GOT3 (cell line): ENCODE measurements at regions not wholly inside any gene's neighbourhood (a gene's known extent, or its start where the extent isn't known, plus 50 kb on each side); places are given as distances from the start of the nearest gene placed in this dataset.
"Not testable (repeated sequence)": the region's sequence is repeated elsewhere in the genome, so short reads cannot be mapped to it uniquely, and the experiment has no call there.

ENCODE experiments used
- DNase-seq: peaks from one replicate; lab custom pipeline; 2025; ENCODE audit warnings: mixed read lengths; lab: John Stamatoyannopoulos, UW

DNA sequence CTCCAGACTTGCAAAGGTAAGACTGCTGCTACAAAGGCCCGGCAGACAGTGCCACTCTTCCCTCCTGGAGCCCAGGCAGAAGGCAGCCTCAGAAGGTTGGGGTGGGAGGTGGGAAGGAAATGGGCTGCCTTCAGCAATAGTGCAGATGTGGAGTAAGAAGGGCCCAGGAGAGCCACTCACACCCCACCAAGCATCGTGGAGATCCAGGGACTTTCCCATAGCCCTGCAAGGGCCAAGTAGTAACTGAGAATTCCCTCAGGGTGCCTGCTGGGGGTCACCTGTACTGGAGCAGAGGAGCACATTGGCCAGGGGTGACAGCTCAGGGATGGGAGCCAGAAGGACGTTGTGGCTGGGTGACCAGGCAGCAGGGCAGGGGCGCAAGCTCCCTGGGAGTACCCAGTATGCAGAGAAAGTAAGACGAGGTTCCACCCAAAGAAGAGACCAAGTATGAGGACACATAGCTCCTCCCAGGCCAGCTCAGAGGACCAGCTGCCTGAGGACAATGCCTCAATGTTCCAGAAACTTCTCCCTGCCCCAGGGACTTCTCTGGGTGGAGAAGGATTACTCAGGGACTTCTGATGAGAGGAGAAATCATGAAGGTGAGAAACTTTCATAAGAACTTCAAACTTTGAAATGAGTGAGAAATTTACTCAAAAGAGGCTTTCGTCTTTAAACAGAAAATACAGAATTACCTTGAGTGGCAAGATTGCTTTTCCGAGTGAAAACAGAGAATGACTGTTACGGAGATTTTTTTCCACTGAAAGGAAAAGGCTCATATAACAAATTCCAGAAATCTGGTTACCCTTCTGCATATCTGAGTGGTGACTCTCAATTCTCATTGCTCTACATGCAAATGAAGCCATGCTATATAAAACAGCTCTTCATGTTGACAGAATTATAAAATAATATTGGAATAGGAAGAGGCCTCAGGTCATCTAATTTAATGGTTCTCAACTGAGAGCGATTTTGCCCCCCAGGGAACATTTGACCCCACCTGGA is 87.9 kb upstream of the TRIO start:
- no peak for DNase-seq

DNA sequence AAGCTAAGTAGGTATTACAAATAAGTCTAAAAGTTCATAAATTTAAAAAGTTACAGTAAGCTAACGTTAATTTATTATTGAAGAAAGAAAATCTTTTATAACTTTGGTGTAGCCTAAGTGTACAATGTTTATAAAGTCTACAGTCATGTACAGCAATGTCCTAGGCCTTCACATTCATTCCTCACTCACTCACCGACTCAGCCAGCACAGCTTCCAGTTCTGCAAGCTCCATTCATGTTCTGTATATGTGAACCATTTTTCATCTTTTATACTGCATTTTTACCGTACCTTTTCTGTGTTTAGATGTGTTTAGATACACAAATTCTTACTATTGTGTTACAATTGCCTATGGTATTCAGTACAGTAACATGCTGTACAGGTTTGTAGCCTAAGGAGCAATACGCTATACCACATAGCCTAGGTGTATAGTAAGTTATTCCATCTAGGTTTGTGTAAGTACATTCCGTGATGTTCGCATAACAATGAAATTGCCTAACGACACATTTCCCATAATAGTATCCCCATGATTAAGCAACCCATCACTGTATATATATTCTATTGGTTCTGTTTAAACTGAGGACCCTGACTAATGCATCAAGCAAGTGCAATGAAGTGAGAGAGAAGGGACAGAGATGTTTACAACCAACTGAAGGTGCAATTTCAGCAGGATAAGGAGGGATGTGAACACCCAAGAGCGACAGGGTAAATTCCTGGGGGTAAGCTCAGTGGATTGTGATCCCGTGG is 88.9 kb upstream of the TRIO start:
- DNase-seq: no peak

DNA sequence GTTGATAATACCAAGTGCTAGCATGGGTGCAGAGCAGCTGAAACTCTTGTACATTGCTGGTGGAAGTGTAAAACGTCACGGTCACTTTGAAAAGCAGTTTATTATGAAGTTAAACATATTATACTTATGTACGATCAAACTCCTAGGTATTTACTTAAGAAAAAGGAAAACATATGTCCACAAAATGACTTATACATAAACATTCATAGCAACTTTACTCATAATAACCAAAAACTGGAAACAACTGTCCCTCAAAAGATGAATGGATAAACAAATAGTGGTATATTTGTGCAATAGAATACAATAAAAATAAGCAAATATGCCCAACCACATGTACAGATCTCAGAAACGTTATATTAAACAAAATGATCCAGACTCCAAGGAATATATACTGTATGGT is 92.3 kb upstream of the TRIO start:
- no peak for DNase-seq

DNA sequence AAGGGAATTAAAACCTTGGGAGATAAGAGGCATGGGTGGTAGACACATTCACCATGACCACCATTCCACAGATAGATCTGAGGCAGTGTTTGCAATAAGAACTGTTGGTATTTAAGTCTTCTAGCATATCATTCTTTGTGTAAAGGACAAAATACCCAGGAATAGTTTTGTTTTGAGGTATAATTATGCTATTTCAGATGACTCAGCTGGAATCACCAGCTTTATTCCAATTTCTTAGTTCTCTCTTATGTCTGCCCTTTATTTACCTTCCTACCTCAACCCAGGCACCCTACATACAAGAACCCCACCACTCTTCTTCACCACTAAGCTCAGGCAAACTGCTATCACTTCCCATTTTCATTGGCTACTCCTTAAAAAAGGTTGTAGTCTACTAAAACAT is 94.7 kb upstream of the TRIO start:
- DNase-seq: no peak

DNA sequence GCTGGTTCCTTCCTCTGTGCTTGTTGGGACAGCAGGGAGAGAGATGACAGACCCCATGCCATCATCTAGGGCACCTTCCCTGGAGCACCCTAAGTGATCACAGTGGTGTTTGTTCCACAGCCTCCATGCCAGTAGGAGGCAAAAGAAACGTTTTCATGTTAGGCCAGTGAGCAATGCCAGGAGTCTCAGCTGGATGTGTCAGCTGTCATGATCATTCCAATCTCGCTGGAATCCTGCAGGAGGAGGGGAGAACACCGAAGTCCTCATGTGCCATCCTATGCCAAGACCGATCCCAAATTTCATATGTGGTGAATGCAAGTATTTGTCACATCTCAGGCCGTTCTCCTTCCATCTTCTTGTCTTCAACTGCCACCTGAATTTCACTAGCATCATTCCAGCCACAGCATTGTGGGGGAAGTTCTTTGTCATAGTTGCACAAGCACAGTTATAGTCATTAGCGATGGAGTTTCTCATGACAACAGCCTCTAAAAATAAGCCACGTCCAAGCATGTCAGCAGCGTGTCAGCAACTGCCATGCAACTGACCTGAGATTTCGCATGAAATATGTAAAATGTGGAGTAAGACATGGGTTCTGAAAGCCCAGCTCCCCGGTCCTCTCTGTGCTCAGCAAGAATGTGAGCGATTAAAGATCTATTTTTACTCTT is 97.2 kb upstream of the DNAH5 start:
- no peak for DNase-seq

DNA sequence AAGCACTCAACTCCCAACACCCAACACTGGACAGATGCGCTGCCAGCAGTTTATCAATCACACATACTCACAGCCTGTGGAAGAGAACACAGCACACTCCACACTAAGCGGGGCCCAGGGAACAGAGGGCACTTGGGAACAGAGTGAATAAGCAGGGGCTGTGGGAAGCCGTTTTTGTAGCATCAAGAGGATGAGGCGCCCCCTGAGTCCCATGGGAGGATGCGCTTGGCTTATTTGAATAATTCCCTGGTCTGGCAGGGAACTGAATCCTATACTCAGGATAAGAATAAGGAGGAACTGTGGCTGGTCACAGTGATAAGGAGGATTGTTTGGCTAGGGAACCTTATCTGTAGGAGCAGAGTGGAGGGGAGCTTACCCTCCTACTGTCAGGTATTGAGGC is 96.1 kb upstream of the DNAH5 start:
- DNase-seq: no peak

DNA sequence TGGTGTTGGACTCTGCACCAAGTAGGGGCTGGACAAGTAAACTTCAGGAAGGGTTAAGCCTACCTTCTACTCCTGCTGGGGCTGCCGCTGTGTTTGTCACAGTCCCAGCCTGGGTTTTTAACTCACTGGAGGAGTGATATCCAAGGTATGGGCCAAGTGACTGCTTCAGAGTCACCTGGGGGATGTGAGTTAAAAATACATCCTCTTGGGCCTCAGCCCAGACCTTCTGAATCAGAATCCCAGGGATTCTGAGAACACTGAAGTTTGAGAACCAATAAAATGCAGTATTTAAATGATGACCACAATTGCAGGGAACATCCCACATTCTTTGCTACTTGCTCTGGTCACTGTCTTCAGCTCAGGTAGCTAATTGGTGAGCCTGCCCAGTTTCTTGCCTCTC is 95.1 kb upstream of the DNAH5 start:
- DNase-seq: no peak

DNA sequence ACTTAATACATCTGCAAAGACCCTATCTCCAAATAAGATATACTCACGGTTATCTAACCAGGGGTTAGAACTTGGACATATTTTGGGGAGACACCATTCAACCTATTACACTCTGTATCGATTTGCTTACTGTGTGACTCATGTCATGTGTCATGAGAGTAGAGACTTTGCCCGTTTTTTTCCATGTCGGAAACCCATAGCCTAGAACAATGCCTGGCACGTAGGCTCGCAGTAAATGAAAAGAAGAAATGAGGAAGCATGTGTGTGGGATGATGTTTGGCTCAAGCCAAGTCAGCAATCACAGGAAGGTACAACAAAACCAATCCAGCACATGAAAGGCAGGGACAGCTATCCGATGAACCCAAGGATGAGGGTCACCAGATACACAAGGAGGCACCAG is 94.6 kb upstream of the DNAH5 start:
- DNase-seq: no peak

DNA sequence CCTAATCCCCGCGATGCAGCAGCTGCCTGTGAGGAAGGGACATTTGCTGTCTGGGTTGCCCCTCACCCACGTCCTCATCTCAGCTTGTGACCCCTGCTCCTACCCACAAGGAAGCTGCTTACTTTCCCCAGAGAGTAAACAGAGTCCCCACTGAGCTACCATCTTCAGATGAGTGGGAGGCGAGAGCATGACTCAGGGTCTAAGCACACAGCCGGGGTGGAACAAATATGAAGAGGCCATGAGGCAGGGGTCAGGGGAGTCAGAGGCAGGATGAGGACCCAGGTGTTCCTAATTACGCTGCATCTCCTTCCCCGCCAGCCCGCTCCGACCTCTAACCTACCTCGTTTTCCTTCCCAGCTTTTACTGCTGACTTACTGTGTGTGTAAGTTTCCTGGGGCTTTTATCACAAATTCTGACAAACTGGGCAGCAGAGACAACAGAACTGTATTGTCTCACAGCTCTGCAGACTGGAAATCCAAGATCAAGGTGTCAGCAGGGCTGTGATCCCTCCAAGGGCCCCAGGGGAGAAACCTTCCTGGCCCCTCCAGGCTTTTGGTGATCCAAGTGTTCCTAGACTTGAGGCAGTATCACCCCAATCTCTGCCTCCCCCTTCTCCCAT is 94.0 kb upstream of the DNAH5 start:
- peak; percentile 9 for DNase-seq

DNA sequence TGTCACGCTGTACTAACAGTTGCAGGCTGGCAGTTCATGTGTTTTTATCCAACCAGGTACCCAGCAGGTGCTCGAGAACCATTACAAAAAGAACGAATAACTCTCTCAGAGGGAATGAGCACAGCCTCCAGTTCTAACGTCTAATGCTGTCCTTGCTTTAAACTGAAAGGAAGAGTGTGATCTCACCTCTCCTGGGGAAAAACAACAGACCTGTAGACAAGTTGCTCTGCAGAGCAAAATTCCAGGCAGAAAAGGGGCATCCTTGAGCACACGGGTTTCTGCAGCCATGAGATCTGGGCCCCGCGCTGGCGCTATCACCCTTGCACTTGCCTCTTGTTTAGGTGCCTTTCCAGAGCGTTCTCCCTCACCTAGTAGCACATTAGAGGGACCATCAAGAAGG is 92.5 kb upstream of the DNAH5 start:
- DNase-seq: no peak

DNA sequence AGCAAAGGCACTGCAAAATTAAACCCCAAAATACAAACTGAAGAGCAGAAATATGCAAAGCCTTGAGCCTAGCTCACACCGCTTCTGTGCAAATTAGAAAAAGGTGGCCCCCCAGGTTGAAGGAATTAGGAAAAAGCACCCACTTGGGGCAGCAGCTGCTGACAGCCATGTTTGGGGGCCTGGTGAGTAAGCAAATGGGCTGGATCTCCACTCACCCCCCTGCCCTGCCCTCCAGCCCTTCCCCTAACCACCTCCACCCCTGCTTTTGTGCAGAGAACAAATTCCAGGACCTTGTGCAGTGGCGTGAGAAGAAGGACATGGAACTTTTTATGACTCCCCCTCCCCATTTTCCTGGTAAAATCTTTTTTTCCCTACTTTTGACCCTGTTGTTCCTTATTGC is 92.0 kb upstream of the DNAH5 start:
- no peak for DNase-seq

DNA sequence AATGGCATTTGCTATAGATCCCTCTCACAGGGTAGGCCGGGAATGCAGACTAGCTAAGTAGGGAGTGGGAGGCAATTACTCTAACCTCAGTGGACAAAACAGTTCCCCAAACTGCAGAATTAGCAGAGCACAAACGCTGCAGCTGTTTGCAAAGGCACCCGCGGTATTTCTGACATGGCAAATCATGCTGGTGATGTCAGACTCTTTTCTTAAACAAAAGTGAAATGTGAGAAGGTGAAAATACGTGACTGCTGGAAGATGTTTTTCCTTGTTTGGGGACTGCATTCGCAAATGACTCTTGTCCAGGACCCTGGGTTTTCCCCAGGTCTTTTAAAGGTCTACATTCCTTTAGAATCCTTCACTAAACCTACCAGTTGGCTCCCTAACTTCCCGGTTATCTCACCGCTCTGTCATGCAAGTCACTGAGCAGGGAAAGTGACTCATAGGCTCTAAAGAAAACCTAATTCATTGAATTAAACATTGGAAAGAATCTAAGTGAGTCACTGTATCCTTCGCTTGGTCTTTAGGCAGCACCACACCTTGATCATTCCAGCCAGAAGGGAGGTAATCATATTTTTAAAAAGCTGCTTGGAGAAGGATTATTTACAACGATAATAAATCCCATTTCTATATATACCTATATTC is 91.5 kb upstream of the DNAH5 start:
- peak; percentile 49 for DNase-seq

DNA sequence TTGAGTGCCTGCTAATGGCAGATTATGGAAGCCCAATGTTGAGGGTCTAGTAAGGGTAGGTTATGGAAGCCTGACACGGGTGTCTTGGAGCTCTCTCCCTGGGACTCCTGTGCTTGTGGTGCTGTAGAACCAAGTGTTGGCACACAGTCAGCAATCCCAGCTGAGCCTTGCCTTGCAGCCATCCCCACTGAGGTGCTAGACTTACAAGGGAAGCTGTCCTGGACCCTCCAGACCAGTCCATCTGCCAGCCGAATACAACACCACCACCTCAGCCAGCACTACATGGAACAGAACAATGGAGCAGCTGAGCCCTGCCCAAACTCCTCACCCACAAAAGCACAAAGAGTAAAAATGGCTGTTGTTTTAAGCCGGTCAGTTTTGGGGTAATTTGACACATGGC is 90.5 kb upstream of the DNAH5 start:
- DNase-seq: no peak

DNA sequence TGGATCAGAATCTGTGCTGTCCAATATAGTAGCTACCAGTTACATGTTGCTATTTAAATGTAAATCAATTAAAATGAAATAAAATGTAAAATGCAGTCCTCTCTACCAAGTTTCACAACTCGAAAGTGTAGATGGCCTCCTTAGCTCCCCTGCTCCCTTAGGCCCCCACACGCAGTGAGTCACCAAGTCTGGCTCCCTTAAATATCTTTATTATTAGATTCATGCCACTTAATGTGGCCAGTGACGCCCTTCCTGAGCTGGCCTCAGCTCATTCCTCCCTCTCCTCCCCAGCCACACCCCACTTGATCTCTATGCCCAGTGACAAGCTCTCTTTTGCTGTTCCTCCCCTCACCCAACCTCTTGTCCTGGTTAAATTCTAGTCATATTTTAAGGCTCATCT is 88.4 kb upstream of the DNAH5 start:
- no peak for DNase-seq

DNA sequence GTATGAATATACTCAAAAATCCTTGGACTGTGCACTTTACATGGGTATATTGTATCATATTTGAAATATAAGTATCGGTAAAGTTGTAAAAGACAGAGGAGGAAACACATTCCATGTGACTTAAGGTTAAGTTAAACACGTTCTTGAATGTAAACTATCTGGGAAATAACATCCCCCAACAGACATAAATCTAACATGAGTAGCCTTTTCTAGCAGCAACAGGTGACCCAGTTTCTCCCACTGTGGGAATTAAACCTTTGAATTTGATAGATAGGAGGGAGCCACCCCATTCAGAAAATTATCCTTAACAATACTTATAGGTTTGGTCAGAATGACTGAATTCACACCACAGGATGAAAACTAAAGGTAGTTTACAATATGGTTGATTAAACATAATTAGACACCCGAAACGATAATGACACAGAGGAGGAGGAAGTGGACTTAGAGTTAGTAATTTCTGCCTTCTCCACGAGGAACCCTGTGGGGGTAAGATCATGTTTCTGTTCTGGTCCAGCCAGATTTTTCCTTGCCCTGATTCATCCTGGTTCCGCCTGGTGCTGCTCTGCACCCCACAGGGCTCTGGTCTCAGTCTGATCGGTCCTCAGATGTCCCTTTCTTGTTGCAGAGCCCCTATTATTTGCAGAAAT is 84.6 kb upstream of the DNAH5 start:
- DNase-seq: no peak

DNA sequence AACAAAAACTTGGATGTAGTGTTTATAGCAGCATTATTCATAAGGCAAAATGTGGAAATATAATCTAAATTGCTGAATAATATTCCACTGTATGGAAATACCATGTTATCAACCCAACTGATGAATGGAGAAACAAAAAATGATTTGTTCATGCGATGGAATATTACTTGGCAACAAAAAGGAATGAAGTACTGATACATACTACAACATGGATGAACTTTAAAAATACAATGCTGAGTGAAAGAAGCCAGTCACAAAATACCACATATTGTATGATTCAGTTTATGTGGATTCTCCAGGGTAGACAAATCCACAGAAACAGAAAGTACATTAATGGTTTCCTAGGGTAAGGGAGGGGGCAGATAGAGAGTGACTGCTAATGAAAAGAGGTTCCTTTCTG is 83.7 kb upstream of the DNAH5 start:
- no peak for DNase-seq

DNA sequence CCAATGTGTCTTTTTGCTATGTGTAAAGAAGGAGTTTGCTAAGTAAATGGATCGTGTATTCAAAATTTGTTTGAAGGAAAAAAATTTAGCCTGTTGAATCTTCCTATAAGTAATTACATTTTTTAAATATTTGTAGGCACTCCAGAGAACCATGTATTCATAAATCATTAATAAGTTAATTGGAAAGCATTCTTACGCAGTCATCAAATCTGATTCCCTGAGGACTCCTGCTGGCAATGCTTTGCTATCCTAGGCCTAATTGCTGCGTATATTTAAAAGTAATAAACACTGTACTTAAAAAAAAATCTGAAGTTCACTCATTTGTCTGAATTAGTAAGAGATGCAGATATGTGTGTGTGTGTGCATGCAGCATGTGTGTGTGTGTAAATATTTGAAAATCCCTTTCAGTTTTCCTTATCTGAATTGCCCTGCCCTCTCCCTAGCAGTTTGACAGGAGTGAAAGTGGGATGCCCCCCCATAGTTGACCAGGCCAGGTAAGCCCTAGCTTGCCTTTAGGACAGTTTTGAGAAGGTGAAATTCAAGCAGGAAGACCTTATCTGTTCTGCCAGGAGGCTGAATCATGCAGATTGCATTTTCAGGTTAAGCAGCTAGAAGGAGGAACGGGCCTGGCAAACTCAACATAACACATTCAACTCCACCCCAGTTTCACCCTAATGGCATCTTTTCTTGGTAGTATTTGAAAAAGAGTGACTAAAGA is 81.2 kb upstream of the DNAH5 start:
- no peak for DNase-seq

DNA sequence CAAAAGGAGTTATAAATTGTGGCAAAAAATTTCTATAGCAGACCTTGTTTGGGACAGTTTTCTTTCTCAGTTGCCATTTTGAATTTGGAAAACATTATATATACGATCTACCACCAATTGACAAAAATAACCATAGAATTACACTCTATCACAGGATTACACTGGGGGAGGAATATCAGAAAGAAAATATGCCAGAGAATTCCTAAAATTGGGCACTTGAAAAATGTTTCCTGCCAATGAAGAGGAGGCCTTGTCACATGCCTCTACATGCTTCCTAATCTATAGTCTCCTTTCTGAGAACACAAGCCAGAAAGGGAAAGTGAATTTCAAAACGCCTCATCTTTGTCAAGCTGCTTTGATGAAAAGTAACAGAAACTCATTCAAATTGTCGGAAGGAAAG is 78.5 kb upstream of the DNAH5 start:
- DNase-seq: no peak

DNA sequence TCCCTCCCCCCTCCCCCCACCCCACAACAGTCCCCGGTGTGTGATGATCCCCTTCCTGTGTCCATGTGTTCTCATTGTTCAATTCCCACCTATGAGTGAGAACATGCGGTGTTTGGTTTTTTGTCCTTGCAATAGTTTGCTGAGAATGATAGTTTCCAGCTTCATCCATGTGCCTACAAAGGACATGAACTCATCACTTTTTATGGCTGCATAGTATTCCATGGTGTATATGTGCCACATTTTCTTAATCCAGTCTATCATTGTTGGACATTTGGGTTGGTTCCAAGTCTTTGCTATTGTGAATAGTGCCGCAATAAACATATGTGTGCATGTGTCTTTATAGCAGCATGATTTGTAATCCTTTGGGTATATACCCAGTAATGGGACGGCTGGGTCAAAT is 76.5 kb upstream of the DNAH5 start:
- DNase-seq: not testable (repeated sequence)

DNA sequence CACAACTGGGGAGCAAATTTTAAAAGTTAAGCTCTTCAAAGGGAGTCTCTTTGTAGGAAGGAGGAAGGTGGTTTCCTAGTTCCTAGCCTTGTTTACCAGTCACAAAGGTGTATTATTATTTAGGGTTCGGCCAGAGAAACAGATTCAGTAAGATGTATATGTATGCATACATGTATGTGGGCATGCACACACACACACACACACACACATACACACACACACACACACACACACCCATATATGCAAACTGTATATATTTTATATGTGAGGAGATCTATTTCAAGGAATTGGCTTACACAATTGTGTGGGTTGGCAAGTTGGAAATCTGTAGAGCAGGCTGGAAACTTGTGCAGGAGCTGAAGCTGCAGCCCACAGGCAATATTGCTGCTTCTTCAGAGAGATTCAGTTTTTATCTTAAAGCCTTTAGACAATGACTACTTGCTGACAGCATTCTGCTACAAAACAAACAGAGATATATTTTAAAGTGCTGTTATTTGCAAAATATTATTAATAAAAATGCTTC is 75.3 kb upstream of the DNAH5 start:
- no peak for DNase-seq
